Endodermal cell (in vitro differentiated cells): ENCODE measurements at regions not wholly inside any gene's neighbourhood (a gene's known extent, or its start where the extent isn't known, plus 50 kb on each side); places are given as distances from the start of the nearest gene placed in this dataset.
A peak's percentile ranks its signal among the peaks of the same experiment; 100 is the strongest.

ENCODE experiments used
- DNase-seq: peaks from one replicate; pipeline ENCODE4 v3.0.0-alpha.2; 2017
- H3K27ac ChIP-seq: 2 replicates; pipeline ENCODE4 v1.5.1; 2013; ENCODE audit warnings: mild to moderate bottlenecking, low read depth, low read length, moderate library complexity
- H3K27me3 ChIP-seq: 2 replicates; pipeline ENCODE4 v1.6.1; 2013; ENCODE audit warnings: mild to moderate bottlenecking, low read length, moderate library complexity; ENCODE audit not compliant: insufficient read depth, control insufficient read depth, poor library complexity, severe bottlenecking
- H3K36me3 ChIP-seq: 2 replicates; pipeline ENCODE4 v1.7.0; 2013; ENCODE audit warnings: mild to moderate bottlenecking, low read length, moderate library complexity; ENCODE audit not compliant: control insufficient read depth, insufficient read depth
- H3K4me1 ChIP-seq: one replicate; pipeline ENCODE4 v1.7.0; 2013; ENCODE audit warnings: low read length; ENCODE audit not compliant: control insufficient read depth, insufficient read depth
- H3K4me3 ChIP-seq: 2 replicates; pipeline ENCODE4 v1.5.1; 2013; ENCODE audit warnings: mild to moderate bottlenecking, low read length, moderate library complexity
- H3K9ac ChIP-seq: 2 replicates; pipeline ENCODE4 v1.6.1; 2013; ENCODE audit warnings: mild to moderate bottlenecking, low read length, moderate library complexity; ENCODE audit not compliant: poor library complexity, severe bottlenecking; ENCODE audit errors: extremely low read depth
- H3K9me3 ChIP-seq: 2 replicates; pipeline ENCODE4 v1.6.1; 2013; ENCODE audit warnings: mild to moderate bottlenecking, low read length, moderate library complexity; ENCODE audit not compliant: control insufficient read depth
- H3K27ac Mint-ChIP-seq: 2 replicates; pipeline ENCODE4 v1.8.0; 2020; ENCODE audit warnings: mixed read lengths
- H3K27me3 Mint-ChIP-seq: 2 replicates; pipeline ENCODE4 v1.8.0; 2021; ENCODE audit warnings: mild to moderate bottlenecking, mixed read lengths; ENCODE audit not compliant: insufficient read depth
- H3K36me3 Mint-ChIP-seq: 2 replicates; pipeline ENCODE4 v1.8.0; 2020; ENCODE audit warnings: low read depth, mixed read lengths
- H3K4me1 Mint-ChIP-seq: 2 replicates; pipeline ENCODE4 v1.8.0; 2020; ENCODE audit warnings: mixed read lengths
- H3K4me3 Mint-ChIP-seq: 2 replicates; pipeline ENCODE4 v1.8.0; 2020; ENCODE audit warnings: mild to moderate bottlenecking, moderate library complexity, mixed read lengths
- H3K9me3 Mint-ChIP-seq: 2 replicates; pipeline ENCODE4 v1.8.0; 2020; ENCODE audit warnings: mild to moderate bottlenecking, mixed read lengths
- CTCF ChIP-seq: fragments of 200-600 bp; sonication (generic); conservative IDR thresholded peaks from 2 replicates; pipeline ENCODE4 v1.5.0; 2021; ENCODE audit warnings: antibody characterized with exemption, mild to moderate bottlenecking
- WGBS, 2 experiments: methylation state at CpG; one replicate each; pipeline versions ENCODE4 v1.1.5 to v1.1.7; 2013; ENCODE audit warnings: missing lambda C conversion rate in 2 of 2, mixed read lengths in 1 of 2; ENCODE audit not compliant: insufficient coverage in 1 of 2, insufficient read length in 1 of 2; 5-methylcytosine and 5-hydroxymethylcytosine counted together

DNA sequence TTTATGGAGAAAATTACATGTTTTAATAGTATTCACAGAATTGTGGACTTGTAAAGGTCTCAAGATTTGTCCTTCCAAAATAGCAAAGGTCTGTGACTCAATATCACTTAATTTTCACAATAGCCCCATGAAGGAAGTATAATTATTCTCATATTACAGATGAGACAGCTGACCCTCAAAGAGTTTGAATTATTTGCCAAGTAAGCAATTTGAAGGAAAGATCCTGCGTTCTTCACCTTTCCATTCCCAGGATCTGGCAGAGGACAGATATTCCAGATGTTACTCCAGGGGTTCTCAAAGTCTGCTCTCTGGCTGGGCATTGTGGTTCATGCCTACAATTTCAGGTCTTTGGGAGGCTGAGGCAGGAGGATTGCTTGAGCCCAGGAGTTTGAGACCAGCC lies 559.4 kb upstream of the AUTS2 start:
- Mint-ChIP-seq H3K4me3 (no peak overlapping the region), H3K9me3 (peaks cover 19% of the 10 kb centered on the region), H3K27ac (no peak overlapping the region), H3K4me1 (no peaks in the 10 kb centered on the region), H3K36me3 (no peaks in the 10 kb centered on the region), H3K27me3 (no peaks in the 10 kb centered on the region)
- Histone ChIP-seq H3K36me3 (no peaks in the 10 kb centered on the region), H3K9ac (no peak overlapping the region), H3K9me3 (peaks cover 15% of the 10 kb centered on the region), H3K4me3 (no peak overlapping the region), H3K27ac (no peak overlapping the region), H3K4me1 (no peaks in the 10 kb centered on the region), H3K27me3 (no peaks in the 10 kb centered on the region)
- 88 to 94% methylated on average over 1 of the region's 1 CpG for WGBS, 2 experiments
- DNase-seq, result no peak
- TF ChIP-seq CTCF, result no peak

- DNase-seq, result no peak
- no peak overlapping the region for H3K9ac ChIP-seq
- Mint-ChIP-seq H3K4me1 (peaks cover 4% of the 10 kb centered on the region), H3K27me3 (no peaks in the 10 kb centered on the region), H3K36me3 (no peaks in the 10 kb centered on the region), H3K4me3 (no peak overlapping the region), H3K27ac (no peak overlapping the region), H3K9me3 (peaks cover 33% of the 10 kb centered on the region)
- WGBS, 2 experiments, result 93 to 100% methylated on average over 1 to 2 of the region's 2 CpGs
- no peak for TF ChIP-seq CTCF
- H3K9me3 ChIP-seq, result peaks cover 32% of the 10 kb centered on the region
- H3K36me3 ChIP-seq, result no peaks in the 10 kb centered on the region
- no peak overlapping the region for H3K4me3 ChIP-seq
- no peaks in the 10 kb centered on the region for H3K27me3 ChIP-seq
- peaks cover 2% of the 10 kb centered on the region for H3K4me1 ChIP-seq
- no peak overlapping the region for H3K27ac ChIP-seq
Measured at GRCh38 chr7:69042138-69042537, 556.1 kb upstream of the AUTS2 start.

- WGBS, 2 experiments, result 65 to 74% methylated on average over 6 of the region's 6 CpGs
- peak overlapping the region; percentile 10 for H3K27ac Mint-ChIP-seq
Measured at GRCh38 chr7:69047151-69047754, 551.0 kb upstream of the AUTS2 start.

More at GRCh38 chr7:69047151-69047754, 551.0 kb upstream of the AUTS2 start:
- Mint-ChIP-seq H3K4me1 (peaks cover 13% of the 10 kb centered on the region), H3K27me3 (no peaks in the 10 kb centered on the region), H3K9me3 (peaks cover 42% of the 10 kb centered on the region), H3K36me3 (no peaks in the 10 kb centered on the region), H3K4me3 (no peak overlapping the region)
- Histone ChIP-seq H3K4me3 (no peak overlapping the region), H3K36me3 (no peaks in the 10 kb centered on the region), H3K9ac (no peak overlapping the region), H3K9me3 (peaks cover 24% of the 10 kb centered on the region), H3K27me3 (no peaks in the 10 kb centered on the region), H3K4me1 (peaks cover 4% of the 10 kb centered on the region), H3K27ac (no peak overlapping the region)
- peak; percentile 60 for DNase-seq
- no peak for TF ChIP-seq CTCF
